ENCODE measurements at regions not wholly inside any gene's neighbourhood (a gene's known extent, or its start where the extent isn't known, plus 50 kb on each side); places are given as distances from the start of the nearest gene placed in this dataset.

DNA sequence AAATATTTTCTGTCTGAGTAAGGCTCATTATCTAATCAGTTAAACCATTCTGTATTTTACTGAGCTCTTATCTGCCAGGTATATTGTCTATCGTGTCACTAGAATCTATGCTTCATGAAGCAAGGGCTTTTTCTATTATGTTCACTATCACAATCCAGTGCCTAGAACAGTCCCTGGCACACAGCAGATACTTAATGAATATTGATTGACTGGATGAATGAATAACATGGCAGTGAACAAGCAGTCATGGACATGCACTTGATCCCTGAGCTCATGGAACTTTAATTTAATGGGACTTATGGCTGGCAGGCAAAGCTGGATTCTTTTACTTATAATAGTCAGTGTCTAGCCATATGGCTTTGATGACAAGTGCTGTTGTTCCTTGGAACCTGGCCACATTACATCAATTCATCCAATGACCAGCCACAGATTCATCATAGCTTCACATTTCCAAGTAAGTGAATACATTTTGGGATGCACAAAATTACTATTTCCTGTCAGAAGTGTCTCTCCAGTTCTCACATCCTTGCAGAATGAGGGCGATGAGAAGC lies 214.8 kb downstream of the COG6 start:
- TF ChIP-seq, protein P1, sequence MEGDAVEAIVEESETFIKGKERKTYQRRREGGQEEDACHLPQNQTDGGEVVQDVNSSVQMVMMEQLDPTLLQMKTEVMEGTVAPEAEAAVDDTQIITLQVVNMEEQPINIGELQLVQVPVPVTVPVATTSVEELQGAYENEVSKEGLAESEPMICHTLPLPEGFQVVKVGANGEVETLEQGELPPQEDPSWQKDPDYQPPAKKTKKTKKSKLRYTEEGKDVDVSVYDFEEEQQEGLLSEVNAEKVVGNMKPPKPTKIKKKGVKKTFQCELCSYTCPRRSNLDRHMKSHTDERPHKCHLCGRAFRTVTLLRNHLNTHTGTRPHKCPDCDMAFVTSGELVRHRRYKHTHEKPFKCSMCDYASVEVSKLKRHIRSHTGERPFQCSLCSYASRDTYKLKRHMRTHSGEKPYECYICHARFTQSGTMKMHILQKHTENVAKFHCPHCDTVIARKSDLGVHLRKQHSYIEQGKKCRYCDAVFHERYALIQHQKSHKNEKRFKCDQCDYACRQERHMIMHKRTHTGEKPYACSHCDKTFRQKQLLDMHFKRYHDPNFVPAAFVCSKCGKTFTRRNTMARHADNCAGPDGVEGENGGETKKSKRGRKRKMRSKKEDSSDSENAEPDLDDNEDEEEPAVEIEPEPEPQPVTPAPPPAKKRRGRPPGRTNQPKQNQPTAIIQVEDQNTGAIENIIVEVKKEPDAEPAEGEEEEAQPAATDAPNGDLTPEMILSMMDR (IDR thresholded peaks at IDR 0.05), result no peak
- TF ChIP-seq EZH2phosphoT487 (IDR thresholded peaks at IDR 0.05) (no peak), EZH2 (IDR thresholded peaks at IDR 0.05) (no peak)
